ENCODE measurements at regions not wholly inside any gene's neighbourhood (a gene's known extent, or its start where the extent isn't known, plus 50 kb on each side); places are given as distances from the start of the nearest gene placed in this dataset.

GRCh38 chr13:39804332-39805210, 149.1 kb downstream of the COG6 start:
- TF ChIP-seq CTCF (IDR thresholded peaks at IDR 0.05; ENCODE audit: low read depth, low read length): no peak
- no peak for TF ChIP-seq POLR2A (IDR thresholded peaks at IDR 0.05; ENCODE audit: extremely low read depth, insufficient read length)
- no peak for TF ChIP-seq MYC (IDR thresholded peaks at IDR 0.05; ENCODE audit: low read depth, low read length)

All from NB4 (cell line).